ENCODE measurements at regions not wholly inside any gene's neighbourhood (a gene's known extent, or its start where the extent isn't known, plus 50 kb on each side); places are given as distances from the start of the nearest gene placed in this dataset.

DNA sequence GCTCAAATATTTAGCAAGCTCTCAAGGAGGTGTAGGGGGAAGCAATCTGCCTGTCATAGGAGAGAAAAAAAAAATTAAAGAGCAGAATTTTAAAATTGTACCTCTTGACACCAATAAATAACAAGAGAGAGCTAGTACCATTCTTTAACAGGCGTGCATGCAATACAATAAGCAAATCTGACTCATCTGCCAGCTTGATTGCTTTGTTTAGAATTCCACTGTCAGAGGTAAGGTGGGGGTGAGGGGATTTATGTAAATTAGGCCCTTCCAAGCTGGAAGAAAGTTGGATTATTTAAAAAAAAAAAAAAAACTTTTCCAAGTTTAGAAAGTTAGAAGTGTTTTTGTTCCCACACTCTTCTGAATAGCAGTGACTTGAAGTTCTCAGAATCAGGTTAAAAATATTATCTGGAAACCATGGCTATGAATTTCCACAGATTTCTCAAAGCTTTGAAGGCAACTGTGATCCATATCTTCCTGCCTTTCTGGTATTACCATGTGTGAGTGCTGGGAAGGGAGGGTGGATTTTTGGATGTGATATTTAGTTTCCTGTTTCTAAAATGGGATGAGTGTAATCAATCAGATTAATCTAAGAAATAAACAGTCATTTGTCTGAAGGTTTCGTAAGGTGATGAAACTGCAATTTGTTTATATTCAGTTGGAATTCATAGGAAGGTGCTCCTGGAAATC, 477.5 kb downstream of the TLE4 start:
- TF ChIP-seq, protein P1, sequence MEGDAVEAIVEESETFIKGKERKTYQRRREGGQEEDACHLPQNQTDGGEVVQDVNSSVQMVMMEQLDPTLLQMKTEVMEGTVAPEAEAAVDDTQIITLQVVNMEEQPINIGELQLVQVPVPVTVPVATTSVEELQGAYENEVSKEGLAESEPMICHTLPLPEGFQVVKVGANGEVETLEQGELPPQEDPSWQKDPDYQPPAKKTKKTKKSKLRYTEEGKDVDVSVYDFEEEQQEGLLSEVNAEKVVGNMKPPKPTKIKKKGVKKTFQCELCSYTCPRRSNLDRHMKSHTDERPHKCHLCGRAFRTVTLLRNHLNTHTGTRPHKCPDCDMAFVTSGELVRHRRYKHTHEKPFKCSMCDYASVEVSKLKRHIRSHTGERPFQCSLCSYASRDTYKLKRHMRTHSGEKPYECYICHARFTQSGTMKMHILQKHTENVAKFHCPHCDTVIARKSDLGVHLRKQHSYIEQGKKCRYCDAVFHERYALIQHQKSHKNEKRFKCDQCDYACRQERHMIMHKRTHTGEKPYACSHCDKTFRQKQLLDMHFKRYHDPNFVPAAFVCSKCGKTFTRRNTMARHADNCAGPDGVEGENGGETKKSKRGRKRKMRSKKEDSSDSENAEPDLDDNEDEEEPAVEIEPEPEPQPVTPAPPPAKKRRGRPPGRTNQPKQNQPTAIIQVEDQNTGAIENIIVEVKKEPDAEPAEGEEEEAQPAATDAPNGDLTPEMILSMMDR (IDR thresholded peaks at IDR 0.05; ENCODE audit: low read depth, low read length, missing control alignments), result no peak
- no peak overlapping the region for H3K4me3 ChIP-seq (ENCODE audit: low read depth, low read length)
- DNase-seq (ENCODE audit: low read depth), result no peak

GRCh38 chr9:80046481-80046880, 474.7 kb downstream of the TLE4 start:
- no peak for DNase-seq (ENCODE audit: low read depth)
- TF ChIP-seq, protein P1 (IDR thresholded peaks at IDR 0.05; ENCODE audit: low read depth, low read length, missing control alignments), result no peak
- no peak overlapping the region for H3K4me3 ChIP-seq (ENCODE audit: low read depth, low read length)

DNA sequence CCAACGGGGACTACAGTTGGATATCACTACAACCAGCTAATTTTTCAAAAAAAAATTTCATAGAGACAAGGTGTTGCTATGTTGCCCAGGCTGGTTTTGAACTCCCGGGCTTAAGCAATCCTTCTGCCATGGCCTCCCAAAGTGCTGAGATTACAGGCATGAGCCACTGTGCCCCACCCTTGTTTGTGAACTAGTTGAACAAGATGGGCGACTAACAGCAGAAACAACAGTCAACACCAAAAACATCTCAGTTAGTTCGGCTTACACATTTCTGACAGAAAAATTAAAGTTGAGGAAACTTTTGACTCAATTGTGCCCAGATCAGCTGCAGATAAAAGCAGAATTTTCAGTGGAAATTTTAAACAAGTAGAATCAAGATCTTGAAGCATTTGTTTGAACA, 470.1 kb downstream of the TLE4 start:
- no peak overlapping the region for H3K4me3 ChIP-seq (ENCODE audit: low read depth, low read length)
- DNase-seq (ENCODE audit: low read depth), result no peak

DNA sequence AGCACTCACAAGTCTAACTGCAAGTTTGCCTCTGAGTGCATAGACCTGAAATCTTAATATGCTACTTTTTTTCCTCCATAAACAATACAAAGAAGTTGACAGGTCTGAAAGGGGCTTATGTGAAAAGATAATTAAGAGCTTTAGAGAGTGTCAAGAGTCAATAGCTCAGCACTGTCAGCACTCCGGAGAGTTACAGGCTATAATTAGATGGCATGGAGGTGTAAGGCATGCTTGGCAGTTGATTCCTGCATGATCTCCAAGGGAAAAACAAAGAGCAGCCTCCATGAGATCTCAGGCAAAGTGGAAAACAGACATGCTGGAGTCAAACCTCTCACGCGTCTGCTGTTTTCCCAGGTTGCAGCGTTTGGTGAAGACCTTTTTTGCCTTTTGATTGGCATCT, 468.7 kb downstream of the TLE4 start:
- no peak overlapping the region for H3K4me3 ChIP-seq (ENCODE audit: low read depth, low read length)
- DNase-seq (ENCODE audit: low read depth), result no peak
- TF ChIP-seq, protein P1 (IDR thresholded peaks at IDR 0.05; ENCODE audit: low read depth, low read length, missing control alignments), result no peak

More for the DNA sequence above, 470.1 kb downstream of the TLE4 start:
- TF ChIP-seq, protein P1 (IDR thresholded peaks at IDR 0.05; ENCODE audit: low read depth, low read length, missing control alignments), result no peak

- TF ChIP-seq, protein P1 (IDR thresholded peaks at IDR 0.05; ENCODE audit: low read depth, low read length, missing control alignments), result no peak
- DNase-seq (ENCODE audit: low read depth), result no peak
Measured at GRCh38 chr9:80030801-80031200, 459.0 kb downstream of the TLE4 start.

GRCh38 chr9:80028501-80028900, 456.7 kb downstream of the TLE4 start:
- no peak for DNase-seq (ENCODE audit: low read depth)
- TF ChIP-seq, protein P1 (IDR thresholded peaks at IDR 0.05; ENCODE audit: low read depth, low read length, missing control alignments), result no peak
- H3K4me3 ChIP-seq (ENCODE audit: low read depth, low read length), result no peak overlapping the region

More at GRCh38 chr9:80030801-80031200, 459.0 kb downstream of the TLE4 start:
- H3K4me3 ChIP-seq (ENCODE audit: low read depth, low read length), result no peak overlapping the region
